Activated naive CD4-positive, alpha-beta T cell treated with anti-CD3 and anti-CD28 coated beads, Interleukin-2, amount 50 U/mL, for 24 hours (primary cell): ENCODE measurements at regions not wholly inside any gene's neighbourhood (a gene's known extent, or its start where the extent isn't known, plus 50 kb on each side); places are given as distances from the start of the nearest gene placed in this dataset.
"Not testable (repeated sequence)": the region's sequence is repeated elsewhere in the genome, so short reads cannot be mapped to it uniquely, and the experiment has no call there.

Source experiments
- H3K27ac Mint-ChIP-seq: one replicate; pipeline ENCODE4 v1.8.0; 2021; ENCODE audit warnings: mild to moderate bottlenecking, mixed read lengths
- H3K27me3 Mint-ChIP-seq: one replicate; pipeline ENCODE4 v1.8.0; 2021; ENCODE audit warnings: mixed read lengths
- H3K36me3 Mint-ChIP-seq: one replicate; pipeline ENCODE4 v1.8.0; 2021; ENCODE audit warnings: mixed read lengths
- H3K4me1 Mint-ChIP-seq: one replicate; pipeline ENCODE4 v1.8.0; 2021; ENCODE audit warnings: mixed read lengths
- H3K4me3 Mint-ChIP-seq: one replicate; pipeline ENCODE4 v1.8.0; 2021; ENCODE audit warnings: mild to moderate bottlenecking, mixed read lengths
- H3K9me3 Mint-ChIP-seq: one replicate; pipeline ENCODE4 v1.8.0; 2021; ENCODE audit warnings: mixed read lengths

GRCh38 chrX:125236955-125237354 lies 82.7 kb upstream of the TEX13C start:
- H3K4me3 Mint-ChIP-seq, result no peak overlapping the region
- no peaks in the 10 kb centered on the region for H3K36me3 Mint-ChIP-seq
- no peak overlapping the region for H3K27ac Mint-ChIP-seq
- no peaks in the 10 kb centered on the region for H3K4me1 Mint-ChIP-seq
- peaks cover 2% of the 10 kb centered on the region for H3K27me3 Mint-ChIP-seq
- no peaks in the 10 kb centered on the region for H3K9me3 Mint-ChIP-seq

GRCh38 chrX:125248931-125249330 lies 70.7 kb upstream of the TEX13C start:
- Mint-ChIP-seq H3K4me1 (no peaks in the 10 kb centered on the region), H3K9me3 (no peaks in the 10 kb centered on the region), H3K4me3 (no peak overlapping the region), H3K36me3 (no peaks in the 10 kb centered on the region), H3K27me3 (peaks cover 3% of the 10 kb centered on the region), H3K27ac (no peak overlapping the region)

DNA sequence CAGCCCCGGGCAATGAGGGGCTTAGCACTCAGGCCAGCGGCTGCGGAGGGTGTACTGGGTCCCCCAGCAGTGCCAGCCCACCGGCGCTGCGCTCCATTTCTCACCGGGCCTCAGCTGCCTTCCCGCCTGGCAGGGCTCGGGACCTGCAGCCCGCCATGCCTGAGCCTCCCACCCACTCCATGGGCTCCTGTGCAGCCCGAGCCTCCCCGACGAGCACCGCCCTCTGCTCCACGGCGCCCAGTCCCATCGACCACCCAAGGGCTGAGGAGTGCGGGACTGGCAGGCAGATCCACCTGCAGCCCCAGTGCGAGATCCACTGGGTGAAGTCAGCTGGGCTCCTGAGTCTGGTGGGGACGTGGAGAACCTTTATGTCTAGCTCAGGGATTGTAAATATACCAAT lies 63.9 kb upstream of the TEX13C start:
- H3K36me3 Mint-ChIP-seq, H3K27me3 Mint-ChIP-seq, H3K4me3 Mint-ChIP-seq, H3K27ac Mint-ChIP-seq, H3K4me1 Mint-ChIP-seq, H3K9me3 Mint-ChIP-seq: not testable (repeated sequence)

DNA sequence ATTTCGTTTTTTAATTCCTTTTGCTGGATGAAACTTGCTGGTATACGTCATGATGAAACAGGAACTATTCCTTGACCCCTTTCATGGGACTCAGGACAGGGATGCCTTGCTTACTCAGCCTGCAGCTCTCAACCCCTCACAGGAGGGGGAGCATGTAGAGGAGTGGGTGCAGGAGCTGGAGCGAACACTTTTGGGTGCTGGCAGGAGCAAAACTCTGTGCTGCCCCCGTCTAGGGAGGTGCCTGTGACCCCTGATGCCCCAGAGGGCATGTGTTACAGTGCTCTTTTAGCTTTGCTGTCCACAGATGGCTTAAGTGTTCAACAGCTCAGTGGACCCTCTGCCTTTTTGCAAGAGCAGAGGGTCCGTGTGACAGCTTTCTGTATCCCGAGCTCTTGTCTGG lies 56.8 kb upstream of the TEX13C start:
- no peaks in the 10 kb centered on the region for H3K9me3 Mint-ChIP-seq
- peaks cover 1% of the 10 kb centered on the region for H3K27me3 Mint-ChIP-seq
- no peak overlapping the region for H3K4me3 Mint-ChIP-seq

DNA sequence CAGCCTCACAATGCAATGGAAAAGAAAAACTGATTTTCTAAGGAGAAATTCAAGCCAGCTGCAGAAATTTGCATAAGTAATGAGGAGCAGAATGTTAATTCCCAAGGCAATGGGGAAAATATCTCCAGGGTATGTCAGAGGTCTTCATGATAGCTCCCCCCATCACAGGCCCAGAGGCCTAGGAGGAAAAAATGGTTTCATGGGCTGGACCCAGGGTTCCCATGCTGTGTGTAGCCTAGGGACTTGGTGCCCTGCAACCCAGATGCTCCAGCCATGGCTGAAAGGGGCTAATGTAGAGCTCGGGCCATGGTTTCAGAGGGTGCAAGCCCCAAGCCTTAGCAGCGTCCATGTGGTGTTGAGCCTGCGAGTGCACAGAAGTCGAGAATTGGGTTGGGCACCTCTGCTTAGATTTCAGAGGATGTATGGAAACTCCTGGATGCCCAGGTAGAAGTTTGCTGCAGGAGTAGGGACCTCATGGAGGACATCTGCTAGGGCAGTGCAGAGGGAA lies 53.5 kb upstream of the TEX13C start:
- no peaks in the 10 kb centered on the region for H3K4me1 Mint-ChIP-seq
- H3K4me3 Mint-ChIP-seq, result no peak overlapping the region
- no peaks in the 10 kb centered on the region for H3K9me3 Mint-ChIP-seq
- H3K27ac Mint-ChIP-seq, result no peak overlapping the region
- H3K27me3 Mint-ChIP-seq, result no peaks in the 10 kb centered on the region
- H3K36me3 Mint-ChIP-seq, result no peaks in the 10 kb centered on the region

More for the DNA sequence above, 56.8 kb upstream of the TEX13C start:
- Mint-ChIP-seq H3K27ac (no peak overlapping the region), H3K36me3 (no peaks in the 10 kb centered on the region), H3K4me1 (no peaks in the 10 kb centered on the region)
